Cardiac fibroblast (primary cell): ENCODE measurements at regions not wholly inside any gene's neighbourhood (a gene's known extent, or its start where the extent isn't known, plus 50 kb on each side); places are given as distances from the start of the nearest gene placed in this dataset.
A peak's percentile ranks its signal among the peaks of the same experiment; 100 is the strongest.

Experiments used
- DNase-seq, 2 donors: peaks; one replicate each; pipeline versions ENCODE4 v3.0.0 to v3.0.0-alpha.2; 2010; ENCODE audit warnings: low read depth in 2 of 2
- H3K4me3 ChIP-seq, 2 donors: replicated peaks in 1 of 2; 1 replicate in 1 of 2; 2 replicates in 1 of 2; pipeline ENCODE4 v1.5.1; 2011; ENCODE audit warnings: low read depth in 2 of 2, low read length in 2 of 2, mild to moderate bottlenecking in 2 of 2, moderate library complexity in 1 of 2
- CTCF ChIP-seq: IDR thresholded peaks from one replicate; pipeline ENCODE4 v1.5.1; 2011; ENCODE audit warnings: low read depth, mild to moderate bottlenecking, low read length, inconsistent platforms

GRCh38 chr1:43071241-43071640, 100.8 kb downstream of the EBNA1BP2 start:
- DNase-seq, result no peak
- TF ChIP-seq CTCF, result no peak
- H3K4me3 ChIP-seq, result no peak overlapping the region

GRCh38 chr1:43069461-43070050, 102.5 kb downstream of the EBNA1BP2 start:
- H3K4me3 ChIP-seq, result no peak overlapping the region
- peak in 1 of 2 donors; percentile 31 for DNase-seq
- TF ChIP-seq CTCF, result no peak

- H3K4me3 ChIP-seq, result no peak overlapping the region
- DNase-seq, result no peak
- TF ChIP-seq CTCF, result no peak
These were observed 103.2 kb downstream of the EBNA1BP2 start for GRCh38 chr1:43068911-43069310.

GRCh38 chr1:43067977-43068751, 103.9 kb downstream of the EBNA1BP2 start:
- no peak for DNase-seq
- no peak for TF ChIP-seq CTCF
- H3K4me3 ChIP-seq, result peak overlapping the region; percentile 34 to 41

- no peak for DNase-seq
- H3K4me3 ChIP-seq, result no peak overlapping the region
- TF ChIP-seq CTCF, result no peak
These were observed 104.8 kb downstream of the EBNA1BP2 start for GRCh38 chr1:43067233-43067745.

GRCh38 chr1:43066578-43066977, 105.5 kb downstream of the EBNA1BP2 start:
- no peak for TF ChIP-seq CTCF
- H3K4me3 ChIP-seq, result no peak overlapping the region
- DNase-seq, result no peak
